ENCODE measurements at regions not wholly inside any gene's neighbourhood (a gene's known extent, or its start where the extent isn't known, plus 50 kb on each side); places are given as distances from the start of the nearest gene placed in this dataset.

DNA sequence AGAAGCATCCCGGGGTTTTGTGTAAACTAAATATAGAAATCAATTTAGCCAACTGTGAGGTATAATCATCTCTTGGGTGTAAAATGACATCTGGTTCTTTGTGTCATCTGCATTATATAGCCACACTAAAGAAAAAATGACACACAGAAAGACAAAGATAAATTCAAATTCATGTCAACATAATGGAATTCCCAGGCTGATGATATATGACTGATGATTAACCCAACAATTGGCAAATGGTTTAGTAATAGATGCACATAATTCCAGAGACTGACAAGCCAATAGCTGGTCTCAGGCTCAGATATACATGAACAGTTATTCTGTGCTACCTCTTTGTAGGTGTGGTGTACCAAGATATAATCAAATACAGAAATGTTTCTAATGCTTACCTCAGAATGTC lies 375.4 kb upstream of the PITX2 start:
- Histone ChIP-seq H2AFZ (ENCODE audit: low read depth) (no peak overlapping the region), H4K20me1 (ENCODE audit: insufficient read depth) (no peaks in the 10 kb centered on the region)
- TF ChIP-seq CTCF (conservative IDR thresholded peaks at IDR 0.05; ENCODE audit: low read depth, low read length) = no peak

DNA sequence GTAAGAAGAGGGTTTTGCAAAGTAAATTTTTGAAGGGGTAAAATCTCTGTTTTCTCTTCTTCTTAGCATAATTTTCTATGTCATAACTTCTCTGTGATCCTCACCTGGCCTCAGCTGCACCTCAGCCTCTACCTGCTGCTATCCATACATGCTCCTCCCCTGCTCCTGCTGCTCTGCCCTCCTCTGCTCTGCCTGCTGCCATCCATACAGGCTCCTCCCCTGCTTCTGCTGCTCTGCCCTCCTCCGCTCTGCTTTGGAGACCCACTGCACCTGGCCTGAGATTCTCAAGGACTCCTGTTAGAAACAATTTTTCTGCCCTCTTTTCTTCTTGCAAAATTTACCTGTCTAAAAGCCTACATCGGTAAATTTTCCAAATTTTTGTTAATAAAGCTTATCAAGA lies 388.6 kb upstream of the PITX2 start:
- H3K27me3 ChIP-seq (ENCODE audit: insufficient read depth, low read depth) = no peaks in the 10 kb centered on the region
- H3K36me3 ChIP-seq (ENCODE audit: insufficient read depth) = no peaks in the 10 kb centered on the region
- H2AFZ ChIP-seq (ENCODE audit: low read depth) = no peak overlapping the region
- H3K9ac ChIP-seq = no peak overlapping the region
- TF ChIP-seq CTCF (conservative IDR thresholded peaks at IDR 0.05; ENCODE audit: low read depth, low read length) = no peak
- no peak overlapping the region for H3K4me3 ChIP-seq (IDR thresholded peaks at IDR 0.05; ENCODE audit: insufficient read depth, low read depth, low read length)
- H3K27ac ChIP-seq = no peak overlapping the region
- H4K20me1 ChIP-seq (ENCODE audit: insufficient read depth) = no peaks in the 10 kb centered on the region
- no peaks in the 10 kb centered on the region for H3K4me1 ChIP-seq (ENCODE audit: low read depth, poor library complexity, severe bottlenecking)
- H3K79me2 ChIP-seq (ENCODE audit: insufficient read depth, low read depth) = no peaks in the 10 kb centered on the region
- no peak overlapping the region for H3K4me2 ChIP-seq

More for the DNA sequence above, 375.4 kb upstream of the PITX2 start:
- H3K4me3 ChIP-seq (IDR thresholded peaks at IDR 0.05; ENCODE audit: insufficient read depth, low read depth, low read length) = no peak overlapping the region
- no peak overlapping the region for H3K27ac ChIP-seq
- no peak overlapping the region for H3K4me2 ChIP-seq
- no peaks in the 10 kb centered on the region for H3K36me3 ChIP-seq (ENCODE audit: insufficient read depth)
- H3K9ac ChIP-seq = no peak overlapping the region
- H3K79me2 ChIP-seq (ENCODE audit: insufficient read depth, low read depth) = no peaks in the 10 kb centered on the region
- H3K4me1 ChIP-seq (ENCODE audit: low read depth, poor library complexity, severe bottlenecking) = no peaks in the 10 kb centered on the region
- no peaks in the 10 kb centered on the region for H3K27me3 ChIP-seq (ENCODE audit: insufficient read depth, low read depth)

- no peak overlapping the region for H3K9ac ChIP-seq
- TF ChIP-seq CTCF (conservative IDR thresholded peaks at IDR 0.05; ENCODE audit: low read depth, low read length) = no peak
- H3K4me2 ChIP-seq = no peak overlapping the region
- no peaks in the 10 kb centered on the region for H3K4me1 ChIP-seq (ENCODE audit: low read depth, poor library complexity, severe bottlenecking)
- H2AFZ ChIP-seq (ENCODE audit: low read depth) = no peak overlapping the region
- no peaks in the 10 kb centered on the region for H3K79me2 ChIP-seq (ENCODE audit: insufficient read depth, low read depth)
- H3K27ac ChIP-seq = no peak overlapping the region
- H3K36me3 ChIP-seq (ENCODE audit: insufficient read depth) = no peaks in the 10 kb centered on the region
- H3K4me3 ChIP-seq (IDR thresholded peaks at IDR 0.05; ENCODE audit: insufficient read depth, low read depth, low read length) = no peak overlapping the region
- no peaks in the 10 kb centered on the region for H4K20me1 ChIP-seq (ENCODE audit: insufficient read depth)
- no peaks in the 10 kb centered on the region for H3K27me3 ChIP-seq (ENCODE audit: insufficient read depth, low read depth)
Measured at GRCh38 chr4:111013846-111014245, 391.0 kb upstream of the PITX2 start.

GRCh38 chr4:111014537-111014936 lies 391.7 kb upstream of the PITX2 start:
- H2AFZ ChIP-seq (ENCODE audit: low read depth) = no peak overlapping the region
- H3K79me2 ChIP-seq (ENCODE audit: insufficient read depth, low read depth) = no peaks in the 10 kb centered on the region
- no peak overlapping the region for H3K27ac ChIP-seq
- no peak overlapping the region for H3K9ac ChIP-seq
- H3K4me2 ChIP-seq = no peak overlapping the region
- H3K36me3 ChIP-seq (ENCODE audit: insufficient read depth) = no peaks in the 10 kb centered on the region
- H3K4me1 ChIP-seq (ENCODE audit: low read depth, poor library complexity, severe bottlenecking) = no peaks in the 10 kb centered on the region
- H3K4me3 ChIP-seq (IDR thresholded peaks at IDR 0.05; ENCODE audit: insufficient read depth, low read depth, low read length) = no peak overlapping the region
- no peaks in the 10 kb centered on the region for H4K20me1 ChIP-seq (ENCODE audit: insufficient read depth)
- no peak for TF ChIP-seq CTCF (conservative IDR thresholded peaks at IDR 0.05; ENCODE audit: low read depth, low read length)
- no peaks in the 10 kb centered on the region for H3K27me3 ChIP-seq (ENCODE audit: insufficient read depth, low read depth)

DNA sequence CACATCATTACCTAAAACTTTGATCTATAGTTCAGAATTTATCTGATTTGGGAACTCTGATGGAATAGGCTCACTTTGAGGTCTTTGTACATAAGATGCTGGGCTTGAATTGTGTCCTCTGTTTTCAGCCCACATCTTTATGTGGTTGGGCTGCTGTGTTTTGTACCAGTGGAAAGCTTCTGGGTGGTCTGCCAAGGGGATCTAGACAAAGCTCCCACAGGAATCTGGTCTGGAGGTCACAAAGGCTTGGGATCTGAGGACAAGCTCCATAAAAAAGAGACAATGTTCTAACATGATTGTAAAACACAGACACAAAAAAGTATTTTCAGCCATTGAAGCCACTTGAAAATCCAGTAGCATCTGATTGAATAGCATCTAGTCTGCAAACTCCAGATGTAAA lies 393.5 kb upstream of the PITX2 start:
- no peak for TF ChIP-seq CTCF (conservative IDR thresholded peaks at IDR 0.05; ENCODE audit: low read depth, low read length)
- H3K4me1 ChIP-seq (ENCODE audit: low read depth, poor library complexity, severe bottlenecking) = no peaks in the 10 kb centered on the region
- H3K79me2 ChIP-seq (ENCODE audit: insufficient read depth, low read depth) = no peaks in the 10 kb centered on the region
- H3K27ac ChIP-seq = no peak overlapping the region
- H4K20me1 ChIP-seq (ENCODE audit: insufficient read depth) = no peaks in the 10 kb centered on the region
- H3K4me3 ChIP-seq (IDR thresholded peaks at IDR 0.05; ENCODE audit: insufficient read depth, low read depth, low read length) = no peak overlapping the region
- H2AFZ ChIP-seq (ENCODE audit: low read depth) = no peak overlapping the region
- H3K27me3 ChIP-seq (ENCODE audit: insufficient read depth, low read depth) = no peaks in the 10 kb centered on the region
- H3K9ac ChIP-seq = no peak overlapping the region
- H3K4me2 ChIP-seq = no peak overlapping the region
- no peaks in the 10 kb centered on the region for H3K36me3 ChIP-seq (ENCODE audit: insufficient read depth)
